ENCODE measurements at regions not wholly inside any gene's neighbourhood (a gene's known extent, or its start where the extent isn't known, plus 50 kb on each side); places are given as distances from the start of the nearest gene placed in this dataset.
A peak's percentile ranks its signal among the peaks of the same experiment; 100 is the strongest.

DNA sequence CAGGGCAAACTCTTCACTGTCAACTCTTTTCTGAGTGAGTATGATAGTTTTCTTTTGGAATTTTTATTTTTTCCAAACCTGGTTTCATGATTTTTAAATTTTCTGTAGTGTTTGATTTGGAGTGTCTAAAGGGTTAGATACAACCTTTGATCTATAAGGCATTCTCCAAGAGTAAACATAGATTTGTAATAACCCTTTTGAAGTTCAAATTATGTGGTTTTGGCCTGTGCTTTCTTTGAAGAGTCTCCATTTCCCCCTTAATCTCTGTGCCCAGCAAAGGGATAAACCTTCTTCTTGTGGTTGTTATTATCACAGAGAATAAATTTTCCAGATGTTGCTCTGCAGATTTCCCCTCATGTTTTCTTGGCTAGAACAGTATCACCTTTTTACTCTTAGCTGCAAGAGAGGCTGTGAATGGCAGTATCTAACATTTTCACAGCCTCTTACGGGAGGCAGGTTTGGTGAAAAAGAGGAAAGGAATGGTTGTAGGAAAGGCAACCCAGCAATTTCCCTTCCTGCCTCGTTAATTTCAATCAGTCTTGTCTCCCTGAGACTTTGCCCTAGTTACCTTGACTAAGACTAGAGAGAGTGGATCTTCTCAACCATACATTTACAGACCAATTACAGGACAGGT lies 83.3 kb upstream of the AKIRIN2 start:
- Histone ChIP-seq H3K4me3 (no peak overlapping the region), H3K36me3 (no peaks in the 10 kb centered on the region), H3K27ac (no peak overlapping the region), H3K4me1 (no peaks in the 10 kb centered on the region), H3K9me3 (no peaks in the 10 kb centered on the region), H3K27me3 (ENCODE audit: low read depth) (no peaks in the 10 kb centered on the region)
- intact Hi-C loops (cut with DNase I): no loop called here
- TF ChIP-seq, protein P1, sequence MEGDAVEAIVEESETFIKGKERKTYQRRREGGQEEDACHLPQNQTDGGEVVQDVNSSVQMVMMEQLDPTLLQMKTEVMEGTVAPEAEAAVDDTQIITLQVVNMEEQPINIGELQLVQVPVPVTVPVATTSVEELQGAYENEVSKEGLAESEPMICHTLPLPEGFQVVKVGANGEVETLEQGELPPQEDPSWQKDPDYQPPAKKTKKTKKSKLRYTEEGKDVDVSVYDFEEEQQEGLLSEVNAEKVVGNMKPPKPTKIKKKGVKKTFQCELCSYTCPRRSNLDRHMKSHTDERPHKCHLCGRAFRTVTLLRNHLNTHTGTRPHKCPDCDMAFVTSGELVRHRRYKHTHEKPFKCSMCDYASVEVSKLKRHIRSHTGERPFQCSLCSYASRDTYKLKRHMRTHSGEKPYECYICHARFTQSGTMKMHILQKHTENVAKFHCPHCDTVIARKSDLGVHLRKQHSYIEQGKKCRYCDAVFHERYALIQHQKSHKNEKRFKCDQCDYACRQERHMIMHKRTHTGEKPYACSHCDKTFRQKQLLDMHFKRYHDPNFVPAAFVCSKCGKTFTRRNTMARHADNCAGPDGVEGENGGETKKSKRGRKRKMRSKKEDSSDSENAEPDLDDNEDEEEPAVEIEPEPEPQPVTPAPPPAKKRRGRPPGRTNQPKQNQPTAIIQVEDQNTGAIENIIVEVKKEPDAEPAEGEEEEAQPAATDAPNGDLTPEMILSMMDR (IDR thresholded peaks at IDR 0.05): no peak
- ATAC-seq (no peak), DNase-seq (no peak)

DNA sequence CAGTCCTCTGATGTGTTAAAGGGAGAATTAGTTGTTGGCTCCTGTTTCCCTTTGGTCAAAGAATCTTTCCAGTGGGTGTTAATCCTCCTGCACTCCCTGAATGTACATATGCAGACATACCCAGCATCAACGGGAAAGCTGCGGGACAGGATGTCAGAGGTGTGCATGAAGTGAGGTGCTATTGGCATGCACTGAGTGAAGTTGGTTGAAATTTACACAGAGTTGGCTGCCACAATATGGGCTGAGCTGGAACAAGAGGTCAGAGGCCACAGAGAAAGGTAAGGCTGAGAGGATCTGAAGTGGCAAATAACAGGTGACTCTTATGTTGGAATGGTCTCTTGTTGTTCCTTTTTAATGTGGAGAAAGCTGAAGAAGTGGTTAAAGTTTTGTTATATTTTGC lies 82.7 kb upstream of the AKIRIN2 start:
- no peak overlapping the region for H3K4me3 ChIP-seq
- DNase-seq: no peak
- TF ChIP-seq, protein P1 (IDR thresholded peaks at IDR 0.05): no peak
- H3K36me3 ChIP-seq: no peaks in the 10 kb centered on the region
- peak; percentile 61 to 73 for ATAC-seq
- H3K9me3 ChIP-seq: no peaks in the 10 kb centered on the region
- H3K27ac ChIP-seq: peak overlapping the region; percentile 16
- no peaks in the 10 kb centered on the region for H3K4me1 ChIP-seq
- intact Hi-C loops (cut with DNase I): no loop called here
- H3K27me3 ChIP-seq (ENCODE audit: low read depth): no peaks in the 10 kb centered on the region

DNA sequence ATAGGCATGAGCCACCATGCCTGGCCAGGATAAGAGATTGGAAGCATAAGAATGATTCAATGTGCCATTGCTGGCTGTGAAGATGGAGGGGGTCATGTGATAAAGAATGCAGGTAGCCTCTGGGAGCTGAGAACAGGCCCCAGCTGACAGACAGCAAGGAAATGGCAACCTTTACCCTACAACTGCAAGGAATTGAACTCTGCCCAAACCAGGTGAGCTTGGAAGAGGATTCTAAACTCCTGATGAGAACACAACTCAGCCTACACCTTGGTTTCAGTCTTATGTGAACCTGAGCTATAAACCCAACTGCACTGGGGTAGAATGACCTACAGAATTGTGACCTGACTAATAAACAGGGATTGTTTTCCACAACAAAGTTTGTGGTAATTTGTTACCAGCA lies 82.0 kb upstream of the AKIRIN2 start:
- H3K27me3 ChIP-seq (ENCODE audit: low read depth): no peaks in the 10 kb centered on the region
- DNase-seq (no peak), ATAC-seq (no peak)
- H3K27ac ChIP-seq: no peak overlapping the region
- no peaks in the 10 kb centered on the region for H3K9me3 ChIP-seq
- H3K4me3 ChIP-seq: no peak overlapping the region
- no peaks in the 10 kb centered on the region for H3K36me3 ChIP-seq
- intact Hi-C loops (cut with DNase I): no loop called here
- no peaks in the 10 kb centered on the region for H3K4me1 ChIP-seq
- TF ChIP-seq, protein P1 (IDR thresholded peaks at IDR 0.05): no peak

DNA sequence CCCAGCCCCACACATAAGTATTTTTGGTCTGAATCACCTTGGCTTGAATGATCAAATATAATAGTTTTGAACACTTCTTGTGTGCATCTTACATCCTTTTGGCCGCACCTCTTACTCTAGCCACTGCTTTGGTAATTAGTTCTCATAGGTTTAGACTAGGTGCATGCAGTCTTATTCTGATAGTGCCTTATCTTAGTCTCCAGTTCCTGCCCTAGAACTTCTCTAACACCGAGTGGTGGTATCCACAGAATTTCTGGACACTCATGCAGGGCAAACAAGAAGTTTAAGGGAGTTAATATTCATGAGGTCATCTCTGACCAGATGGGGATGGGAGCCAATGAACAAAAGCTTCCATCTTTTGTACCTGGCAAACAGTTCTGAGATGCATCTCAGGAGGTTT lies 77.5 kb upstream of the AKIRIN2 start:
- Histone ChIP-seq H3K4me3 (no peak overlapping the region), H3K27me3 (ENCODE audit: low read depth) (no peaks in the 10 kb centered on the region), H3K36me3 (no peaks in the 10 kb centered on the region), H3K4me1 (no peaks in the 10 kb centered on the region), H3K27ac (no peak overlapping the region), H3K9me3 (no peaks in the 10 kb centered on the region)
- no peak for ATAC-seq
- TF ChIP-seq, protein P1 (IDR thresholded peaks at IDR 0.05): no peak
- DNase-seq: no peak
- intact Hi-C loops (cut with DNase I): no loop called here

GRCh38 chr6:87772597-87773530 lies 70.8 kb upstream of the AKIRIN2 start:
- H3K9me3 ChIP-seq: no peaks in the 10 kb centered on the region
- ATAC-seq (no peak), DNase-seq (no peak)
- no peaks in the 10 kb centered on the region for H3K27me3 ChIP-seq (ENCODE audit: low read depth)
- no peaks in the 10 kb centered on the region for H3K36me3 ChIP-seq
- intact Hi-C loops (cut with DNase I): no loop called here
- no peak overlapping the region for H3K4me3 ChIP-seq
- H3K27ac ChIP-seq: no peak overlapping the region
- TF ChIP-seq, protein P1 (IDR thresholded peaks at IDR 0.05): no peak
- peaks cover 10% of the 10 kb centered on the region for H3K4me1 ChIP-seq

All from lower lobe of right lung (tissue), 2 donors.